OCI-LY7 (cell line): ENCODE measurements at regions not wholly inside any gene's neighbourhood (a gene's known extent, or its start where the extent isn't known, plus 50 kb on each side); places are given as distances from the start of the nearest gene placed in this dataset.

Source experiments
- EZH2phosphoT487 ChIP-seq: fragments of 200-600 bp; sonication (generic); IDR thresholded peaks from 2 replicates; pipeline ENCODE4 v1.6.1; 2018; ENCODE audit warnings: low read depth, borderline replicate concordance, mild to moderate bottlenecking, mixed run types, antibody characterized with exemption, low read length, moderate library complexity, mixed read lengths
- TF ChIP-seq, protein P1 (sequence below): fragments of 200-600 bp; sonication (generic); conservative IDR thresholded peaks from 2 replicates; pipeline ENCODE4 v1.5.1; 2014; ENCODE audit warnings: mild to moderate bottlenecking, antibody characterized with exemption, low read length, moderate library complexity, mixed read lengths

DNA sequence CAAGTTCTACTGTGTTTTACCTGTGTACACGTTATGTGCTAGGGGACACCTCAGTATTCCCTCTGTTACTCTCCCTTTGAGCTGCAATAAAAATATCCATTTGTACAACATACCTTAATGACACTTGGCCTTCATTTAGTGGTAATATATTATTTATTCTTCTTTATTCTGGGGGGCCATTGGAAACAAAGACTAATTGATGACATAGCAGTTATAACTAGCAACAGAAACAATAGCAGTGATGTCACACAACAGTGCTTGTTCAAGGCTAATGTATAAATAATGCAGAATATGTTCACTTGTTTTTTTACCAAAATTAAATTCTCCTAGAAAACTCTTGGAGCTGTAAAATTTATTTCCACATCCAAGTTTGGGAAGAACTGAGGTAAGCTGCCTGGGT lies 92.2 kb upstream of the FAM83B start:
- TF ChIP-seq EZH2phosphoT487, result no peak
- TF ChIP-seq, protein P1, sequence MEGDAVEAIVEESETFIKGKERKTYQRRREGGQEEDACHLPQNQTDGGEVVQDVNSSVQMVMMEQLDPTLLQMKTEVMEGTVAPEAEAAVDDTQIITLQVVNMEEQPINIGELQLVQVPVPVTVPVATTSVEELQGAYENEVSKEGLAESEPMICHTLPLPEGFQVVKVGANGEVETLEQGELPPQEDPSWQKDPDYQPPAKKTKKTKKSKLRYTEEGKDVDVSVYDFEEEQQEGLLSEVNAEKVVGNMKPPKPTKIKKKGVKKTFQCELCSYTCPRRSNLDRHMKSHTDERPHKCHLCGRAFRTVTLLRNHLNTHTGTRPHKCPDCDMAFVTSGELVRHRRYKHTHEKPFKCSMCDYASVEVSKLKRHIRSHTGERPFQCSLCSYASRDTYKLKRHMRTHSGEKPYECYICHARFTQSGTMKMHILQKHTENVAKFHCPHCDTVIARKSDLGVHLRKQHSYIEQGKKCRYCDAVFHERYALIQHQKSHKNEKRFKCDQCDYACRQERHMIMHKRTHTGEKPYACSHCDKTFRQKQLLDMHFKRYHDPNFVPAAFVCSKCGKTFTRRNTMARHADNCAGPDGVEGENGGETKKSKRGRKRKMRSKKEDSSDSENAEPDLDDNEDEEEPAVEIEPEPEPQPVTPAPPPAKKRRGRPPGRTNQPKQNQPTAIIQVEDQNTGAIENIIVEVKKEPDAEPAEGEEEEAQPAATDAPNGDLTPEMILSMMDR, result no peak
